ENCODE measurements at regions not wholly inside any gene's neighbourhood (a gene's known extent, or its start where the extent isn't known, plus 50 kb on each side); places are given as distances from the start of the nearest gene placed in this dataset.

DNA sequence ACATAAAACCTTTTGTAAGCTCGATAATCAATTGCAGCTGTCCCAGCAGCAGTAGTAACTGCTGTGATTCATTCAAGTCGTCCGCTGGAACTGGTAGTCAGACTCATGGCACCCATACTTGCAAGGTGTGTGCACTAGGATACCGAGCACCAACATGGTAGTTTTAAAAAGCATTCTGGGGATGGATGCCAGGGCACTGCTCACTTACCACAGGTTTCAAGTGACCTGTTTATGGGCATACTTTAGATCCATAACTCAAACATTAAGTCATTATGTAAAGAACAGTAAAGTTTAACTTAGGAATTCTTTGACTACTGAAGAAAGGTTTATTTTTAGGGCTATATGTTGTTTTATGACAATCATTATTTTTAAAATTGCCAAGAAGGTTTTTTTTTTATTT is 2277.6 kb downstream of the MAT2B start:
- Histone ChIP-seq H3K27ac (ENCODE audit: extremely low read length, insufficient read depth, low read length) (no peak overlapping the region), H2AFZ (ENCODE audit: low read length) (no peak overlapping the region), H3K4me2 (ENCODE audit: low read depth, low read length) (no peak overlapping the region), H3K79me2 (ENCODE audit: insufficient read depth, low read length) (no peaks in the 10 kb centered on the region), H3K4me3 (replicated peaks in 1 of 3; ENCODE audit: insufficient read depth in 1 of 3, low read depth in 2 of 3, low read length in 3 of 3) (no peak overlapping the region), H3K9ac (ENCODE audit: insufficient read depth, low read depth, low read length) (no peak overlapping the region), H3K36me3 (replicated peaks in 1 of 2; ENCODE audit: control insufficient read depth in 1 of 2, insufficient read depth in 2 of 2, low read length in 2 of 2) (no peaks in the 10 kb centered on the region), H3K9me3 (ENCODE audit: low read length) (peaks cover 82% of the 10 kb centered on the region), H4K20me1 (ENCODE audit: insufficient read depth, low read length) (no peaks in the 10 kb centered on the region), H3K27me3 (ENCODE audit: control insufficient read depth in 1 of 2, insufficient read depth in 2 of 2, low read length in 2 of 2) (no peaks in the 10 kb centered on the region), H3K4me1 (ENCODE audit: insufficient read depth, low read length) (no peaks in the 10 kb centered on the region)
- CTCF ChIA-PET (ENCODE audit: low intra/inter-chr PET ratio, low total read pairs) = no interaction called here
- ATAC-seq (no peak), FAIRE-seq (no peak), DNase-seq (ENCODE audit: low spot score) (no peak)
- POLR2A ChIA-PET = no interaction called here
- 14% methylated on average over 4 of the region's 4 CpGs for WGBS (ENCODE audit: low lambda C conversion rate)
- in situ Hi-C loops (cut with HindIII; ENCODE audit: extremely low pct_ligation_motif_present, low pct_unique_long_range_greater_than_20kb) = no loop called here
- intact Hi-C loops (cut with micrococcal nuclease; ENCODE audit: unreplicated experiment) = no loop called here
- no TSS peak for BruUV-seq (replicated peaks)
- TF ChIP-seq SCMH1 (CRISPR knock-in tag; IDR thresholded peaks at IDR 0.05; ENCODE audit: borderline replicate concordance) (no peak), ZNF337 (CRISPR knock-in tag; IDR thresholded peaks at IDR 0.05; ENCODE audit: borderline replicate concordance, low read depth) (no peak)
- TF ChIP-seq, protein P1, sequence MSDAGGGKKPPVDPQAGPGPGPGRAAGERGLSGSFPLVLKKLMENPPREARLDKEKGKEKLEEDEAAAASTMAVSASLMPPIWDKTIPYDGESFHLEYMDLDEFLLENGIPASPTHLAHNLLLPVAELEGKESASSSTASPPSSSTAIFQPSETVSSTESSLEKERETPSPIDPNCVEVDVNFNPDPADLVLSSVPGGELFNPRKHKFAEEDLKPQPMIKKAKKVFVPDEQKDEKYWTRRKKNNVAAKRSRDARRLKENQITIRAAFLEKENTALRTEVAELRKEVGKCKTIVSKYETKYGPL (CRISPR knock-in tag; IDR thresholded peaks at IDR 0.05) = no peak

DNA sequence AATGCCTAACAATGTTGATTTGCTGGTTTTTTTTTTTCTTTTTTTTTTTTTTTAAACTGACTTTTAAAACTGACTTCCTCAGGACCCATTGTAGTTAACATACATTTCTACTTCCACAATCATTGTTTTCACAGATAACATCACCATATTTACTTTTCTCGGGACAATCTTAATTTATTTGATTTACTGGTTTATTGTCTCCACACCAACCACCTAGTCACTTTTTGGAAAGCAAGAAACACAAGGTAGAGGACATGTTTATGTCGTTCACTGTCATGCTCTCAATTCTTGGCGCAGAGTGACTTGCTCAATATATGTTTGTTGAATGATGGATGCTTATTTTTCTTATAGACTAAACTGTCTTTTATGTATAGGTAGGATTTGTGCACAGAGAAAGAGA is 2280.7 kb downstream of the MAT2B start:
- Histone ChIP-seq H4K20me1 (ENCODE audit: insufficient read depth, low read length) (no peaks in the 10 kb centered on the region), H3K4me3 (replicated peaks in 1 of 3; ENCODE audit: insufficient read depth in 1 of 3, low read depth in 2 of 3, low read length in 3 of 3) (no peak overlapping the region), H2AFZ (ENCODE audit: low read length) (no peak overlapping the region), H3K79me2 (ENCODE audit: insufficient read depth, low read length) (no peaks in the 10 kb centered on the region), H3K4me2 (ENCODE audit: low read depth, low read length) (no peak overlapping the region), H3K27me3 (ENCODE audit: control insufficient read depth in 1 of 2, insufficient read depth in 2 of 2, low read length in 2 of 2) (no peaks in the 10 kb centered on the region), H3K9me3 (ENCODE audit: low read length) (peaks cover 72% of the 10 kb centered on the region), H3K4me1 (ENCODE audit: insufficient read depth, low read length) (no peaks in the 10 kb centered on the region), H3K36me3 (replicated peaks in 1 of 2; ENCODE audit: control insufficient read depth in 1 of 2, insufficient read depth in 2 of 2, low read length in 2 of 2) (no peaks in the 10 kb centered on the region), H3K27ac (ENCODE audit: extremely low read length, insufficient read depth, low read length) (no peak overlapping the region), H3K9ac (ENCODE audit: insufficient read depth, low read depth, low read length) (no peak overlapping the region)
- POLR2A ChIA-PET = no interaction called here
- CTCF ChIA-PET (ENCODE audit: low intra/inter-chr PET ratio, low total read pairs) = no interaction called here
- in situ Hi-C loops (cut with HindIII; ENCODE audit: extremely low pct_ligation_motif_present, low pct_unique_long_range_greater_than_20kb) = no loop called here
- no TSS peak for BruUV-seq (replicated peaks)
- 15% methylated on average over 3 of the region's 3 CpGs for WGBS (ENCODE audit: low lambda C conversion rate)
- FAIRE-seq (no peak), DNase-seq (ENCODE audit: low spot score) (no peak), ATAC-seq (no peak)
- intact Hi-C loops (cut with micrococcal nuclease; ENCODE audit: unreplicated experiment) = no loop called here
- TF ChIP-seq ZNF775 (CRISPR knock-in tag; IDR thresholded peaks at IDR 0.05; ENCODE audit: borderline replicate concordance) (no peak), CBX1 (IDR thresholded peaks at IDR 0.05; ENCODE audit: low read depth) (no peak), ZNF558 (CRISPR knock-in tag; IDR thresholded peaks at IDR 0.05; ENCODE audit: borderline replicate concordance) (no peak), NR2C2 (CRISPR knock-in tag; IDR thresholded peaks at IDR 0.05; ENCODE audit: borderline replicate concordance) (no peak), YEATS2 (CRISPR knock-in tag; IDR thresholded peaks at IDR 0.05; ENCODE audit: borderline replicate concordance) (no peak), DMAP1 (CRISPR knock-in tag; IDR thresholded peaks at IDR 0.05) (no peak), ZNF329 (CRISPR knock-in tag; IDR thresholded peaks at IDR 0.05; ENCODE audit: low read depth) (no peak), CEBPB (IDR thresholded peaks at IDR 0.05; ENCODE audit: borderline replicate concordance, low read depth, low read length) (no peak)
- TF ChIP-seq, protein P2, sequence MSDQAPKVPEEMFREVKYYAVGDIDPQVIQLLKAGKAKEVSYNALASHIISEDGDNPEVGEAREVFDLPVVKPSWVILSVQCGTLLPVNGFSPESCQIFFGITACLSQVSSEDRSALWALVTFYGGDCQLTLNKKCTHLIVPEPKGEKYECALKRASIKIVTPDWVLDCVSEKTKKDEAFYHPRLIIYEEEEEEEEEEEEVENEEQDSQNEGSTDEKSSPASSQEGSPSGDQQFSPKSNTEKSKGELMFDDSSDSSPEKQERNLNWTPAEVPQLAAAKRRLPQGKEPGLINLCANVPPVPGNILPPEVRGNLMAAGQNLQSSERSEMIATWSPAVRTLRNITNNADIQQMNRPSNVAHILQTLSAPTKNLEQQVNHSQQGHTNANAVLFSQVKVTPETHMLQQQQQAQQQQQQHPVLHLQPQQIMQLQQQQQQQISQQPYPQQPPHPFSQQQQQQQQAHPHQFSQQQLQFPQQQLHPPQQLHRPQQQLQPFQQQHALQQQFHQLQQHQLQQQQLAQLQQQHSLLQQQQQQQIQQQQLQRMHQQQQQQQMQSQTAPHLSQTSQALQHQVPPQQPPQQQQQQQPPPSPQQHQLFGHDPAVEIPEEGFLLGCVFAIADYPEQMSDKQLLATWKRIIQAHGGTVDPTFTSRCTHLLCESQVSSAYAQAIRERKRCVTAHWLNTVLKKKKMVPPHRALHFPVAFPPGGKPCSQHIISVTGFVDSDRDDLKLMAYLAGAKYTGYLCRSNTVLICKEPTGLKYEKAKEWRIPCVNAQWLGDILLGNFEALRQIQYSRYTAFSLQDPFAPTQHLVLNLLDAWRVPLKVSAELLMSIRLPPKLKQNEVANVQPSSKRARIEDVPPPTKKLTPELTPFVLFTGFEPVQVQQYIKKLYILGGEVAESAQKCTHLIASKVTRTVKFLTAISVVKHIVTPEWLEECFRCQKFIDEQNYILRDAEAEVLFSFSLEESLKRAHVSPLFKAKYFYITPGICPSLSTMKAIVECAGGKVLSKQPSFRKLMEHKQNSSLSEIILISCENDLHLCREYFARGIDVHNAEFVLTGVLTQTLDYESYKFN (CRISPR knock-in tag; conservative IDR thresholded peaks at IDR 0.05) = no peak
- TF ChIP-seq, protein P3, sequence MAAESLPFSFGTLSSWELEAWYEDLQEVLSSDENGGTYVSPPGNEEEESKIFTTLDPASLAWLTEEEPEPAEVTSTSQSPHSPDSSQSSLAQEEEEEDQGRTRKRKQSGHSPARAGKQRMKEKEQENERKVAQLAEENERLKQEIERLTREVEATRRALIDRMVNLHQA (CRISPR knock-in tag; IDR thresholded peaks at IDR 0.05) = no peak
- TF ChIP-seq, protein P4, sequence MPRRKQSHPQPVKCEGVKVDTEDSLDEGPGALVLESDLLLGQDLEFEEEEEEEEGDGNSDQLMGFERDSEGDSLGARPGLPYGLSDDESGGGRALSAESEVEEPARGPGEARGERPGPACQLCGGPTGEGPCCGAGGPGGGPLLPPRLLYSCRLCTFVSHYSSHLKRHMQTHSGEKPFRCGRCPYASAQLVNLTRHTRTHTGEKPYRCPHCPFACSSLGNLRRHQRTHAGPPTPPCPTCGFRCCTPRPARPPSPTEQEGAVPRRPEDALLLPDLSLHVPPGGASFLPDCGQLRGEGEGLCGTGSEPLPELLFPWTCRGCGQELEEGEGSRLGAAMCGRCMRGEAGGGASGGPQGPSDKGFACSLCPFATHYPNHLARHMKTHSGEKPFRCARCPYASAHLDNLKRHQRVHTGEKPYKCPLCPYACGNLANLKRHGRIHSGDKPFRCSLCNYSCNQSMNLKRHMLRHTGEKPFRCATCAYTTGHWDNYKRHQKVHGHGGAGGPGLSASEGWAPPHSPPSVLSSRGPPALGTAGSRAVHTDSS (CRISPR knock-in tag; conservative IDR thresholded peaks at IDR 0.05) = no peak
